GM19238 (cell line): ENCODE measurements at regions not wholly inside any gene's neighbourhood (a gene's known extent, or its start where the extent isn't known, plus 50 kb on each side); places are given as distances from the start of the nearest gene placed in this dataset.
"Not testable (repeated sequence)": the region's sequence is repeated elsewhere in the genome, so short reads cannot be mapped to it uniquely, and the experiment has no call there.

Experiments
- DNase-seq: peaks from one replicate; pipeline ENCODE4 v3.0.0; 2011; ENCODE audit warnings: low spot score; ENCODE audit not compliant: insufficient read length

DNA sequence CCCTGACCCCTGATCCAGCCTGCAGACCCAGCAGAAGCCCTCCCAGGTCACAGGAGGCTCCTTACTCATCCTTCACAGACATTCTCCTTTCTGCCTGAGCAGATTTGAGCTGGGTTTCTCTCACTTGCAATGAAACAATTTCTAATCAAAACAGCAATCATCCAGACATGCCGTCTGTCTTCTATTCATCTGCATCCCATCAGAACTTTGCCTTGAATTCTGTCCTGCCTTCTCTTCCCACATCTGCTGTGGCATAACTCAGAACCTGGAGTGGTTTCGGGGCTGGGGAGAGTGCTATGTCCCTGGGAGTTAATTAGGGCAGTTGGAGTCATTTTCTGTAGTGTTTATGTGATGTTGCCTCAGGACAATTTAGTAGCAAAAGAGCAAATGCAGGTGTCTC lies 278.6 kb downstream of the CBLN1 start:
- DNase-seq: no peak

GRCh38 chr16:49000594-49000993 lies 281.0 kb downstream of the CBLN1 start:
- no peak for DNase-seq

DNA sequence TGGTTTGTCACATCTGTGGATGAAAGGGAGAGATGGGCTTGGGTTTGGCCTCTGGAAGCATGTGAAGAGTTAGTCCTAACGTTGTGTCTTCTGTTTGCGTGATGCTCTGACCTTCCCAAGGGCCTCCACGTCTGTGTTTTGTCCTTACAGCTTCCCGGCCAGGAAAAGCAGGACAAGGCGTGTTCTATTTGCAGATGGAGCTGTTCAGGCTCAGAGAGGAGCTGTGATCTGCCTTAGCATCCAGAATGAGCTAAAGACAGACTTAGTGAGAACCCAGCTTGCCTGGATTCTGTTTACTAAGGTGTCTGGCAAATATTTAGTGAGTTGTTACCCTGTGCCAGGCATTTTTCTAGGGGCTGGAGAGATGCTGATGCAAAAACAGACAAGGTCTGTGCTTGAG lies 282.1 kb downstream of the CBLN1 start:
- DNase-seq: no peak

DNA sequence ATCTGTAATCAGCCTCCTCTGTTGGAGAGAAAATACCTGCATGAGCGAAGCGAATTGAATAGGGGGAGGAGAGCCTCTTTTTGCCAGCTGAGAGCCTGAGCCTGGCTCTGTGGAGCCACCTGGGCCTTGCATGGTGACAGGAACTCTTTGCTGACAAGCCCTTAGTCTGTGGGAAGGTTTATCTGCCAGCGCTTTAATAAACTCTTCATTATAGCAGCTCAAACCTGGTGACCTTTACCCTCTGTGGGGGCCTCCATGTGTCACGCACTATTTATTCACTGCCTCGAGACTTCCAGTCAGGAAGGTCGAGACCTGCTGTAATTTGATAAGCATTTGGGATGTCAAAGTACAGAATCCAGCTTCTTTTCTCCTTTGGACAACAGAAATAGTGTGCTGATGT lies 282.6 kb downstream of the CBLN1 start:
- no peak for DNase-seq

GRCh38 chr16:48997946-48998345 lies 283.7 kb downstream of the CBLN1 start:
- no peak for DNase-seq

DNA sequence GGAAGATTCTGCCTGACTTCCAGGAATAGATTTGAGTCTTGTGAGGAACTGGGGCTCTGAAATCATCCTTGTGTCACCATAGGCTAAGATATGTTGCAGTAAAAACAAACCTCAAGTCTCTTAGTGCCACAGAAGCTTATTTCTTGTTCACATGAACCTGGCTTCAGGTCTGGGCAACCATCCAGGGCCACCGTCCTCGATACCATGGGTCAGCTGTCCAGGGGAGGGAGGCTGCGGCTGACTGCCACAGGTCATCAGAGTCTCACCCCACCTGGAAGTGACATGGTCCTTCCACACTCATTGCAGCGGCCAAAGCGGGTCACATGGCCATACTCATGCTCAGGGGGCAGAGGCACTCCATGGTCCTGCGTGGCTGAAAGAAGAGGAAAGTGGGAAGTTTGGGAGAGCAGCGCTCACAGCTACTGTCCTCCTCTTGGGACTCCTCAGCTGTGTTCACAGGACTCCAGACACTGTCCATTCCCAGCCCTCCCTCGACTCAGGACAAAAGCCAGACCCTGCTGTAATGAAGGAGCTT lies 284.5 kb downstream of the CBLN1 start:
- no peak for DNase-seq

DNA sequence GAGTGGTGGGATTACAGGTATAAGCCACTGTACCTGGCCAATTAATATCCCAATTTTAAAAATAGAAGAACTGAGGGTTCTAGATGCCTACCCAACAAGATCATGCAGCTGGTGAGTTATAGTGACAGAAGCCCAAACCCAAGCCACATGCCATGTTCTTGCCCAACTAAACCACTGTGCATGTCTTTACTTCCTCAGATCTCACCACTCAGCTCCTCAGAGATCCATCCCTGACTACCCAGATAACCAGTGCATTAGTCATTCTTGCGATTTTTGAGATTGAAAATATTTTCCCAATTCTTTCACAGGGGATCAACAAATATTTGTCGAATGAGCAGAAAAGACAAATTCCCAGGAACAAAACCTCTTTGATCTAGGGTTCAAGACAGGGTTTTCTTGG lies 303.1 kb downstream of the CBLN1 start:
- no peak for DNase-seq

- DNase-seq: no peak
Measured at GRCh38 chr16:48972236-48972635, 309.4 kb downstream of the CBLN1 start.

DNA sequence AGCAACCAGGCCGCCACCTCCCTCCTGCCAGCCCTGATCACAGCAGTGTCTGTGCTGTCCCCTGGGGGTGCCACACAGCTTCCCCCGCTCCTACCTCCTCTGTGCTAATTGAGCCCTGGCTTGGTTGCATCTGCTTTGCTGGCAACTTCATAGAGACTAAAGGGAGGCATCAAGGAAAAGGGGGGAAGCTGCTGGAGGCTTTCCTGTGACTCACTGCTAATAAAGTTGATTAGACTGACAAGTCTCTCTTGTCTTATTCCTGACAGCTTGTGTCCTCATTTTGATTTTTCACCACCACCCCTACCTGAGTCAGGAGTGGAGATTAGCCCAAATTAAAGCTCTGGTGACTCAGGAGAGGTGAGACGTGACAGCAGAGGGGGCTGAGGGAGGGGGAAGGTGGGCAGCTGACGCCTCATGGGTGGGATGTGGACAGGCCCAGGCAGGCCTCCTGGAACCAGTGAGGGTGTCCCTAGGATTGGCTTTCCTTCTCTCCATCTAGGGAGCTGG lies 310.0 kb downstream of the CBLN1 start:
- no peak for DNase-seq

DNA sequence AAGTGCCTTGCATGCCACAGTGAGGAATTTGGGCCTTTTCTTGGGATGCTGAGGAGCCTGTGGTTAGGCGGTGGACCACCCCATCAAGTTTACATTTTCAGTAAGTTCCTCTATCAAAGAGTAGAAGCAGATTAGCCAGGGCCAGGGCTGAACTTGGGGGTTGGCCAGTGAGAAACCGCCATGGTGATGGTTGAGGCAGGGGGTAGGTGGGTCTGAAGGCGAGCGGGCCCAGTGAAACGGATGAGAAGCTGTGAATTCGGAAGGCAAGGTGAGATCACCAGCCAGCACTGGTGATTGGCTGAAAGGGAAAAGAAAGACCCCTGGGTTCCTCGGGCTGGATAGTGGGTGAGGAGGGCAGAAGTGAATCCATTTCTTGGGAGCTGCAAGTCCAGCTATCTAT lies 311.4 kb downstream of the CBLN1 start:
- no peak for DNase-seq

DNA sequence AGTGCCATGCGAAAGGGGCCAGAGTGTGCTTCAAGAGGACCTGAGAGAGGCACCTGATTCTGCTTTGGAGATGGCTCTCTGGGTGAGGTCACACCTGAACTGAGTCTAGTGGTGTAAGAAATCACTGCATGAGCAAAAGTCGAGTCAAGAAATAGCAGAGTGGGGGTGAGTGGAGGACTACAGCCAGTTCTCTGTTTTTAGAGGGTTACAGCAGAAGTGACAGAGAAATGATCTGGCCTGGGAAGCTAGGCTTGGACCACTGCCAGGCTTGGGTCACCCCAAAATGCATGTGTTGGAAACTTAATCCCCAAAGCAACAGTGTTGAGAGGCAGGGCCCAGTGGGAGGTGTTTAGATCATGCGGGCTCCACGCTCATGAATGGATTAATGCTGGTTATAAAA lies 312.0 kb downstream of the CBLN1 start:
- DNase-seq: no peak

GRCh38 chr16:48965386-48965785 lies 316.3 kb downstream of the CBLN1 start:
- DNase-seq: no peak

GRCh38 chr16:48963901-48964615 lies 317.6 kb downstream of the CBLN1 start:
- DNase-seq: no peak

DNA sequence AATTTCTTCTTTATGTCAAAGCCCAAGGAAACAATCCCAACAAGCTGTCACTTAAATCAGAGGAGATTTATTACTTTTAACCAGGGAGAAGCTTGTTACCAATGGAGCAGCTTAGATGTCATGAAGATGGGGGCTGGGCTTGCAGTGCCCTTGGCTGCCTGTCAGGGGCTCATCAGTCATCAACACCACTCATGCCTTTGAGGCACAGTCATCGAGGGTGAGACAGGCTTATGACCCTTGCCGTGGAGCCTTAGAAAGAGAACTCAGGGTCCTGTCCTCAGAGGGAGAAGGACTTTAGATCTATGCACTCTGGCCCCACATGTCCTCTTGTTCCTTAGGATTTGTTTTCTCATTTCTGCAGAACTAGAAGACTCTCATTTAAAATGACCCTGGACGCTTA lies 318.3 kb downstream of the CBLN1 start:
- no peak for DNase-seq

- DNase-seq: no peak
Measured at GRCh38 chr16:48961546-48961945, 320.1 kb downstream of the CBLN1 start.

DNA sequence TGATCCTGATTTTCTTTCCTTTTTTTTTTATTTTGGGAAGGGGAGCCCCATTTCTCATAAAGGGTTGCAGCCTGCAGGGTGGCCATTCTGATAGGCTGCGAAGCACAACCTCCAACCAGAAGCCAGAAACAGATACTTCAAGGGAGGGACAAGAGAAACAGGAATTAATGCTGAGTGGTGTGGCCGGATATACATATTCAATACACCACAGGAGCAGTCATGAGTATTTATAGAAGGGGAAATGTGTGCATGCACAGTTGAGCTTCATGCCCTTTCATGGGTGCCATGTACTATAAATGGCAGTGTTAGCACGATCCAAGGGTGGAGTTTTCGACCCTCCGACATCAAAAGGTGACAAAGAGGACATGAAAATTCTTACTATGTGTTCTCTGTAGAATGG lies 320.8 kb downstream of the CBLN1 start:
- no peak for DNase-seq

GRCh38 chr16:48959747-48960146 lies 321.9 kb downstream of the CBLN1 start:
- no peak for DNase-seq

DNA sequence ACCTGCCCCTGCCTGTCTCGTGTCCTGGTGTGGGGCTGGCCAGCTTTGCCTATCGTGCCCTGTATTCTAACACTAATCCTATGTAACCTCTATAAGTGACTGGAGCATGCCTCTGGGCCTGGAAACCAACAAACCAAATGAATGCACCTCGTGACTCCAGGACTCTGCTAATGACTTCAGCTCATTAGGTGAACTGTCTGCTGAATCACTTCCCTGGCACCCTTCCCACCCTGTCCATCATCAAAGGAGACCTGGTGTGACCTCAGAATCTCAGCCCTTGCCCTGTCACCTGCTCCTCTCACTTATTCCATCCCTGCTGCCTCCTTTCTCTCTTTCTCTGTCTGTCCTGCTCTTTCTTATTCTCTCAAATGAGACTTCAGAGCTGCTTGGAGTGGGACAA lies 322.4 kb downstream of the CBLN1 start:
- DNase-seq: no peak

GRCh38 chr16:48958681-48959080 lies 323.0 kb downstream of the CBLN1 start:
- DNase-seq: no peak

- no peak for DNase-seq
Measured at GRCh38 chr16:48956620-48957019, 325.0 kb downstream of the CBLN1 start.

- no peak for DNase-seq
Measured at GRCh38 chr16:48955837-48956236, 325.8 kb downstream of the CBLN1 start.

- not testable (repeated sequence) for DNase-seq
Measured at GRCh38 chr16:48951621-48952125, 330.0 kb downstream of the CBLN1 start.

DNA sequence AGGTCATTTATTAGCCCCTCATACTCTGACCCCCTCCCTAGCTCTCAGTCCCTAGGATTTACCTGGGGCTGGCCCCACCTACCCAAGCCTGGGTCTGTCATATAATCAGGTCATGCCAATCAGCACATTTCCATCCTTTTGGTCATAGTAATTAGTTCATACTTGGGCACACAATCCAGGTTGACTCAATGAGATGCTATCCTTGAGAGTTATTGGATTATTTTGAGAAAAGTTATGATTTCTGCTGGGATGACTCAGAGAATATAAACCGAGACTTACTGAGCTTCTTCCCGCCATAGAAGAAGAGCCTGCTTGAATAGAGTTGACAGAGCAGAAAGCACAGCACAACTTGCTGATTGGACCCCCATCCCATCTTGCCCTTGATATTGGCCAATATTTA lies 331.5 kb downstream of the CBLN1 start:
- no peak for DNase-seq
